ENCODE measurements at regions not wholly inside any gene's neighbourhood (a gene's known extent, or its start where the extent isn't known, plus 50 kb on each side); places are given as distances from the start of the nearest gene placed in this dataset.

DNA sequence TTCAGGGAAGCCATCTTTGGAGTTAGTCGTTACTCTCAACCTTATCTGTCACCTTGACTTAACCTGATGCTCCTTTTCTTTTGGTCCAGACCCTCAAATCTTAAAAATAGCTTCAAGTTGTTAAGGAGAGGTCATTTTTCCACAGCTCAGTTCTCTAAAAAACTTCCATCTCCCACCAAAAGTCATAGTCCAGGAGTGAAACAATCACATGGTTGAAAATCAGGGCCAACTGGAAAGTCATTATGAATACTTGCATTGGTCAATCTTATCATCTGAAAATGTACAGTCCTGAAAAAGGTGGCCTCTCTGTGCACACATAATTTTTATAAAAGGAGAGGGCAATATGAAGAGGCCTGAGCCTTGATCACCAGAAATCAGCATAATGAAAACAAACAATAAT, 195.7 kb downstream of the BCAS1 start:
- Histone ChIP-seq H3K4me3 (no peak overlapping the region), H3K9me3 (no peaks in the 10 kb centered on the region), H3K27me3 (no peaks in the 10 kb centered on the region), H3K36me3 (no peaks in the 10 kb centered on the region), H3K27ac (no peak overlapping the region), H3K4me1 (peaks cover 0 to 10% of the 10 kb centered on the region in 2 donors)
- TF ChIP-seq, protein P1, sequence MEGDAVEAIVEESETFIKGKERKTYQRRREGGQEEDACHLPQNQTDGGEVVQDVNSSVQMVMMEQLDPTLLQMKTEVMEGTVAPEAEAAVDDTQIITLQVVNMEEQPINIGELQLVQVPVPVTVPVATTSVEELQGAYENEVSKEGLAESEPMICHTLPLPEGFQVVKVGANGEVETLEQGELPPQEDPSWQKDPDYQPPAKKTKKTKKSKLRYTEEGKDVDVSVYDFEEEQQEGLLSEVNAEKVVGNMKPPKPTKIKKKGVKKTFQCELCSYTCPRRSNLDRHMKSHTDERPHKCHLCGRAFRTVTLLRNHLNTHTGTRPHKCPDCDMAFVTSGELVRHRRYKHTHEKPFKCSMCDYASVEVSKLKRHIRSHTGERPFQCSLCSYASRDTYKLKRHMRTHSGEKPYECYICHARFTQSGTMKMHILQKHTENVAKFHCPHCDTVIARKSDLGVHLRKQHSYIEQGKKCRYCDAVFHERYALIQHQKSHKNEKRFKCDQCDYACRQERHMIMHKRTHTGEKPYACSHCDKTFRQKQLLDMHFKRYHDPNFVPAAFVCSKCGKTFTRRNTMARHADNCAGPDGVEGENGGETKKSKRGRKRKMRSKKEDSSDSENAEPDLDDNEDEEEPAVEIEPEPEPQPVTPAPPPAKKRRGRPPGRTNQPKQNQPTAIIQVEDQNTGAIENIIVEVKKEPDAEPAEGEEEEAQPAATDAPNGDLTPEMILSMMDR (IDR thresholded peaks at IDR 0.05) = no peak
- no peak for DNase-seq (ENCODE audit: low spot score in 2 of 2)
- intact Hi-C loops (cut with DNase I) = loop anchor here (5.0 kb wide), 1 partner anchor 43 kb away; no protein-coding TSS in a partner anchor

DNA sequence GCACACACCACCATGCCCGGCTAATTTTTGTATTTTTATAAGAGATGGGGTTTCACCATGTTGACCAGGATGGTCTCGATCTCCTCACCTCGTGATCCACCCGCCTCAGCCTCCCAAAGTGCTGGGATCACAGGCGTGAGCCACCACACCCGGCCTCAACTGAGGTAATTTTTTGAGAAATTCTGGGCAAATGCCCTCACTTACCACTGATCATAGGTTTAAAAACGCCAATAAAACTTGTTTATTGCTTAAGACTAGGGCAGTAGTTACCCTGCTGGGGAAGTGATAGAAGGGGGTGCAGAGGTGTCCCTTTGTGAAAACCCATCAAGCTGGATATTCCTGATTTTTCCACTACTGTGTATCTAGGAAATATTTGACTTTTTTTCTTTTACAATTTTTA, 196.3 kb downstream of the BCAS1 start:
- no peak overlapping the region for H3K4me3 ChIP-seq
- no peaks in the 10 kb centered on the region for H3K9me3 ChIP-seq
- no peak for DNase-seq (ENCODE audit: low spot score in 2 of 2)
- TF ChIP-seq, protein P1 (IDR thresholded peaks at IDR 0.05) = no peak
- intact Hi-C loops (cut with DNase I) = loop anchor here (5.0 kb wide), 1 partner anchor 43 kb away; no protein-coding TSS in a partner anchor
- no peaks in the 10 kb centered on the region for H3K27me3 ChIP-seq
- no peak overlapping the region for H3K27ac ChIP-seq
- no peaks in the 10 kb centered on the region for H3K36me3 ChIP-seq
- peaks cover 0 to 16% of the 10 kb centered on the region in 2 donors for H3K4me1 ChIP-seq

DNA sequence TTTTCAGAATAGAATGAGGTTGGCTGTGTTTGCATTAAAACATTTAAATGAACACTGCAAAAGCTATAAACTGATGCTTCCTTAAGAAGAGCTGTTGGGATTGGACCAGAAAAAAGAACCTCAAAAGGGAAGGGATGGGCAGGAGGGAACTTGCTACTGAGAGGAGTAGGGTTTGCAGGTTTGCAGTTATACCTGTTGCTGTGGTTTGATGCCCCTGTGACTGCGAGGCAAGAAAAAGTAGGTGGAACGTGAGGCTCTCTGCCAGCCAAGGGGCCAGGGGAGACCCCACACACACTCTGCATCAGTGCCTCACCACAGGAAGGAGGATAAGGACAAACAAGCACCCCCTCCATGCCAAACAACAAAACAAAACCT, 197.2 kb downstream of the BCAS1 start:
- no peak for DNase-seq (ENCODE audit: low spot score in 2 of 2)
- Histone ChIP-seq H3K9me3 (no peaks in the 10 kb centered on the region), H3K27me3 (no peaks in the 10 kb centered on the region), H3K27ac (no peak overlapping the region), H3K4me1 (peaks cover 0 to 16% of the 10 kb centered on the region in 2 donors), H3K4me3 (peak overlapping the region in 1 of 2 donors; percentile 44), H3K36me3 (no peaks in the 10 kb centered on the region)
- intact Hi-C loops (cut with DNase I) = loop anchor here (5.0 kb wide), 1 partner anchor 44 kb away; no protein-coding TSS in a partner anchor
- TF ChIP-seq, protein P1 (IDR thresholded peaks at IDR 0.05) = no peak

DNA sequence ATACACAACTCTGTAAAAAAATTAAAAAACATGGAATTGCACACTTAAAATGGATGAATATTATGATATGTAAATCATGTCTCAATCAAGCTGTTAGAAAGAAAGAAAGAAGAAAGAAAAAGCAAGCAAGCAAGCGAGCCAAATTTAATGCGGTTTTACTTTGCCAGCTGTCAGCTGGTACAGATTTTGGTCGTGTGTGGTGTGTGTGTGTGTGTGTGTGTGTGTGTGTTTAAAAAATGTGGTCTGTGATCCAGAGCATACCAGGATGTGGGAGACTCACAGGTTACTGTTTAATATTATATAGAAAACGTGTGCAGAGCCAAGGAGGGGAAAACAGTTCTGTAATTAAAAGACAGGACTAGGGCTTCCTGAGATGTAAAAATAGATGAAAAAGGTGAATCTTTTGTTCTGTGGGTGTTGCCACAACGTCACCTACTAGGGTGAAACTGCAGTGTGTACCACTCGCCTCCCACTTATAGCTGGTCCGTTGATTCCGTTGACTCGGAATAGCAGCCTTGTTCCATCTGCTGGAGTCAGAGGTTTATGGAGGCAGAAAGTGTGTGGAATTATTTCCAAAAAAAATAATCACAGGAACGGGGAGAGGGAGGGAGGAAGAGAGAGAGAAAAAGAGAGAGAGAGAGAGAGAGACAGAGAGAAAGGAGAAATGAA, 197.7 kb downstream of the BCAS1 start:
- H3K27me3 ChIP-seq = no peaks in the 10 kb centered on the region
- peak overlapping the region; percentile 8 to 10 for H3K27ac ChIP-seq
- no peaks in the 10 kb centered on the region for H3K36me3 ChIP-seq
- peaks cover 0 to 16% of the 10 kb centered on the region in 2 donors for H3K4me1 ChIP-seq
- H3K4me3 ChIP-seq = peak overlapping the region in 1 of 2 donors; percentile 44
- intact Hi-C loops (cut with DNase I) = loop anchor here (5.0 kb wide), 1 partner anchor 45 kb away; no protein-coding TSS in a partner anchor
- TF ChIP-seq, protein P1 (IDR thresholded peaks at IDR 0.05) = no peak
- DNase-seq (ENCODE audit: low spot score in 2 of 2) = no peak
- H3K9me3 ChIP-seq = no peaks in the 10 kb centered on the region

DNA sequence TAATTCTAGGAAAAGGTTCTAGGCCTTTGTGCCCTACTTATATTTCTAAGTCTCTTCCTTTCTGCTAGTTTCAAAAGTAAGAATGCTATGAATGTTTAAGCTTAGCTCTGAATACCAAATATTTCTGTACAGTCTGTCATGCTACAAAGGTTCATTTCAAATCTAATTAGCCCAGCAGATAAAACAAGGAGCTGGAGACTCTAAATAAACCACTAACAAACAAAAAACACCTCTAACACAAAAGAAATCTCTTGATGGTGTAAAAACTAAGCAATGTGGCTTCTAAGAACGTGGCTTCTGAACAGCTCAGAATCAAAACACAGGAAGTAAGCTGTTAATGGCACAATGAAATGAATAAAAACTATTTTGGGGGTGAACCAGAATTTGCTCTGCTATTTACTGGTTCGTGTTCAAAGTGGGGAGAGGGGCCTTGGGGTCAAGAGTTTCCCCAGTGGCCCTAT, 198.3 kb downstream of the BCAS1 start:
- H3K9me3 ChIP-seq = no peaks in the 10 kb centered on the region
- DNase-seq (ENCODE audit: low spot score in 2 of 2) = no peak
- TF ChIP-seq, protein P1 (IDR thresholded peaks at IDR 0.05) = no peak
- H3K36me3 ChIP-seq = no peaks in the 10 kb centered on the region
- peak overlapping the region in 1 of 2 donors; percentile 44 for H3K4me3 ChIP-seq
- no peaks in the 10 kb centered on the region for H3K27me3 ChIP-seq
- H3K27ac ChIP-seq = peak overlapping the region; percentile 10 to 54
- intact Hi-C loops (cut with DNase I) = loop anchor here (5.0 kb wide), 1 partner anchor 45 kb away; no protein-coding TSS in a partner anchor
- peaks cover 0 to 16% of the 10 kb centered on the region in 2 donors for H3K4me1 ChIP-seq

Data from ascending aorta (tissue), 2 donors.